ENCODE measurements at regions not wholly inside any gene's neighbourhood (a gene's known extent, or its start where the extent isn't known, plus 50 kb on each side); places are given as distances from the start of the nearest gene placed in this dataset.

DNA sequence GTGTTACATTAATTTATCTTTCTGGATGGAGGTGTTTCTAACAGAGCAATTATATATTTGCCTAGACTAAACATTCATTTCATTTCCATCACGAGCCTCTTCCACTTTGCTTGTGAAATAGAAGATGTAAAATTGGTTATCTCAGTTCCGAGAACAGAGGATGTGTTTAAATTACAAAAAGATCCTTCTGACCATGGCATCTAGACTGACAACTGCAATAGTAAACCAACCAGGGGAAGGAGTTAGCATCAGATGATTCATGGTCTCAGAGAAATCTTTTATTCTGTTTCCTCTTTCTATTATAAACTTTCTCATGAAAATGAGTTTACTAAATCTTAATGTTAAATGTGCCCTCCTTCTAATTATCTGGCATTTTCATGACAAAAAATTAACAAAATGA, 149.8 kb upstream of the WDR11 start:
- H3K4me3 ChIP-seq (replicated peaks in 1 of 2; ENCODE audit: low read depth in 2 of 2, low read length in 2 of 2), result no peak overlapping the region
- TF ChIP-seq CTCF (IDR thresholded peaks at IDR 0.05; ENCODE audit: low read depth, low read length), result no peak
- no peak for DNase-seq (ENCODE audit: low read depth in 2 of 2)

DNA sequence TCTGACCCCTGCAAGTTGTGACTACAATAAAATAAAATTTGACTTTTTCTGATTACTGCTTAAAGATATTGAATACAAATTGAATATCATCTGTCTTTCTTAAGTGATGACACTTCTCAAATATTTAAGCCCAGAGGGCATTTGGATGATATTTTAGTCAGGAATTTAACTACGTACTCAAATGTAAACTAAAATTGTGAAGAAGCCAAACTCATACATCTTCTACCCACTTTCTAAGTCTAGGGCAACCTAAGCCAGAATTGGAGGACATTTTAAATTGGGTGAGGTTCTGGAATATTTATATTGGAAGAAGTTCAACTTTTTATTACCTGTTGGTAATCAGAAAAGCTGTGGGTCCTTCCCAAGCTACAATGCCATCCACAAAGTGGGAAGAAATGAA, 149.1 kb upstream of the WDR11 start:
- no peak overlapping the region for H3K4me3 ChIP-seq (replicated peaks in 1 of 2; ENCODE audit: low read depth in 2 of 2, low read length in 2 of 2)
- TF ChIP-seq CTCF (IDR thresholded peaks at IDR 0.05; ENCODE audit: low read depth, low read length), result no peak
- DNase-seq (ENCODE audit: low read depth in 2 of 2), result no peak

DNA sequence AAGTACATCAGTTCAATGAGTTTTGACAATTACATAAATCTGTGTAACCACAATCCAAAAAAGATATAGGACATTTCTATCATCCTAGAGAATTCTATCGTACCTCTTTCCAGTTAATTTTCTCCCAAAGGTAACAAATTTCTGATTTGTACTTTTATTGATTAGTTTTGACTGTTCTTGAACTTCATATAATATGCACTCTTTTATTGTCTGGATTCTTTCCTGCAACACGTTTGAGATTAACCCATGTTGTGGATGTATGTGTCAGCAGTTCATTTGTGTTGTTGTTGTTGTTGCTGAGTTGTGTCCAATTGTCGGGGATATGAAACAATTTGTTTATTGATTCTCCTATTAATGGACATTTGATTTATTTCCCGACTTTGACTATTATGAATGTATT, 145.9 kb upstream of the WDR11 start:
- no peak for TF ChIP-seq CTCF (IDR thresholded peaks at IDR 0.05; ENCODE audit: low read depth, low read length)
- DNase-seq (ENCODE audit: low read depth in 2 of 2), result no peak
- no peak overlapping the region for H3K4me3 ChIP-seq (replicated peaks in 1 of 2; ENCODE audit: low read depth in 2 of 2, low read length in 2 of 2)

DNA sequence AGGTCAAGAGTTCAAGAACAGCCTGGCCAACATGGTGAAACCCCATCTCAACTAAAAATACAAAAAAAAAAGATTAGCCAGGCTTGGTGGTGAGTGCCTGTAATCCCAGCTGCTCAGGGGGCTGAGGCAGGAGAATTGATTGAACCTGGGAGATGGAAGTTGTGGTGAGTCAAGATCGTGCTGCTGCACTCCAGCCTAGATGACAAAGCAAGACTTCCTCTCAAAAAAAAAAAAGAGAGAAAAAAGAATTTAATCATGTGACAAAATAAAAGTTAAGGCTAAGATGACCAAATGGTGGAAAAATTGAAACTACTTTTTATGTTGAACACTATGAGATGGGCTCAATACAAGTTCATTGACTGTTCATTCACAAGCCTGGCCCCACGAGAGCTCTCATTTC, 141.1 kb upstream of the WDR11 start:
- no peak for DNase-seq (ENCODE audit: low read depth in 2 of 2)
- no peak overlapping the region for H3K4me3 ChIP-seq (replicated peaks in 1 of 2; ENCODE audit: low read depth in 2 of 2, low read length in 2 of 2)
- no peak for TF ChIP-seq CTCF (IDR thresholded peaks at IDR 0.05; ENCODE audit: low read depth, low read length)

DNA sequence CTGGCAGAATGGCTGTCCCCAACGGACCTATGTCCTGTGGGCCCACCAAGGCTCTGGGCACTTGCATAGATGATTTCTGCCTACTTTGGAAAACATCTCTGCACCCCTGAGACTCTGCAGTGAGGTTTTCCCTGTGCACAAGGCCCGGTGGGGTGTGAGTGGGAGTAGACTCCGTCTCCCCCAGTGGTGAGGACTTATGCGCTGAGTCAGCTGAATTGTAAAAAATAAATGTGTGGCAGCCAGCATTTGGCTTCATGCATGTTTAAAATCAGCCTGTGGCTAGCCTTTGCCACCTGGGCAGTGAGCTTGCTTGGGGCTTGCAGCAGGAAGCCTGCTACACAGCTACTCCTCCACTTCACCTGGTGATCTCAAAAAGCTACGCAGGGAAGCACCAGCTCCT, 139.3 kb upstream of the WDR11 start:
- no peak for DNase-seq (ENCODE audit: low read depth in 2 of 2)
- TF ChIP-seq CTCF (IDR thresholded peaks at IDR 0.05; ENCODE audit: low read depth, low read length), result no peak
- no peak overlapping the region for H3K4me3 ChIP-seq (replicated peaks in 1 of 2; ENCODE audit: low read depth in 2 of 2, low read length in 2 of 2)

- no peak for DNase-seq (ENCODE audit: low read depth in 2 of 2)
- no peak overlapping the region for H3K4me3 ChIP-seq (replicated peaks in 1 of 2; ENCODE audit: low read depth in 2 of 2, low read length in 2 of 2)
- TF ChIP-seq CTCF (IDR thresholded peaks at IDR 0.05; ENCODE audit: low read depth, low read length), result no peak
Observed at GRCh38 chr10:120713573-120714205, 137.5 kb upstream of the WDR11 start.

- no peak for DNase-seq (ENCODE audit: low read depth in 2 of 2)
- no peak for TF ChIP-seq CTCF (IDR thresholded peaks at IDR 0.05; ENCODE audit: low read depth, low read length)
- no peak overlapping the region for H3K4me3 ChIP-seq (replicated peaks in 1 of 2; ENCODE audit: low read depth in 2 of 2, low read length in 2 of 2)
Observed at GRCh38 chr10:120715171-120715570, 136.0 kb upstream of the WDR11 start.
